Karpas-422 (cell line): ENCODE measurements at regions not wholly inside any gene's neighbourhood (a gene's known extent, or its start where the extent isn't known, plus 50 kb on each side); places are given as distances from the start of the nearest gene placed in this dataset.

Experiments
- DNase-seq: peaks from one replicate; pipeline ENCODE4 v3.0.0-alpha.2; 2015
- H2AFZ ChIP-seq: fragments of 200-600 bp; sonication (generic); 2 replicates; pipeline ENCODE4 v1.6.1; 2014; ENCODE audit warnings: antibody characterized with exemption, low read length, mixed read lengths
- H3K27ac ChIP-seq: fragments of 200-600 bp; sonication (generic); 2 replicates; pipeline ENCODE4 v1.5.1; 2014; ENCODE audit warnings: mild to moderate bottlenecking, low read length, moderate library complexity
- H3K27me3 ChIP-seq: fragments of 200-600 bp; sonication (generic); 2 replicates; pipeline ENCODE4 v1.6.1; 2014; ENCODE audit warnings: low read length, mixed read lengths
- H3K36me3 ChIP-seq: fragments of 200-600 bp; sonication (generic); 2 replicates; pipeline ENCODE4 v1.6.1; 2014; ENCODE audit warnings: low read length, mixed read lengths; ENCODE audit not compliant: insufficient read depth
- H3K4me1 ChIP-seq: fragments of 200-600 bp; sonication (generic); 2 replicates; pipeline ENCODE4 v1.6.1; 2014; ENCODE audit warnings: mild to moderate bottlenecking, low read length, mixed read lengths
- H3K4me2 ChIP-seq: fragments of 200-600 bp; sonication (generic); 2 replicates; pipeline ENCODE4 v1.6.1; 2014; ENCODE audit warnings: low read length, low read depth, mild to moderate bottlenecking; ENCODE audit not compliant: poor library complexity, severe bottlenecking
- H3K4me3 ChIP-seq: fragments of 200-600 bp; sonication (generic); 2 replicates; pipeline ENCODE4 v1.5.1; 2014; ENCODE audit warnings: mild to moderate bottlenecking, antibody characterized with exemption, low read length, mixed read lengths
- H3K79me2 ChIP-seq: fragments of 200-600 bp; sonication (generic); 2 replicates; pipeline ENCODE4 v1.6.1; 2014; ENCODE audit warnings: mild to moderate bottlenecking, low read length, mixed read lengths
- H3K9ac ChIP-seq: fragments of 200-600 bp; sonication (generic); 2 replicates; pipeline ENCODE4 v1.6.0; 2014; ENCODE audit warnings: low read length
- H3K9me2 ChIP-seq: fragments of 200-600 bp; sonication (generic), shearing (Covaris generic); replicated peaks from 2 replicates; pipeline ENCODE4 v1.6.0; 2014; ENCODE audit warnings: mild to moderate bottlenecking, low read length, moderate library complexity; ENCODE audit not compliant: insufficient read depth
- H3K9me3 ChIP-seq: fragments of 300-700, 200-600 bp; sonication (generic); 2 replicates; pipeline ENCODE4 v1.6.1; 2014; ENCODE audit warnings: low read length, mixed read lengths
- H4K20me1 ChIP-seq: fragments of 200-600 bp; sonication (generic); 2 replicates; pipeline ENCODE4 v1.6.1; 2014; ENCODE audit warnings: mild to moderate bottlenecking, antibody characterized with exemption, low read length, low read depth; ENCODE audit not compliant: insufficient read depth

DNA sequence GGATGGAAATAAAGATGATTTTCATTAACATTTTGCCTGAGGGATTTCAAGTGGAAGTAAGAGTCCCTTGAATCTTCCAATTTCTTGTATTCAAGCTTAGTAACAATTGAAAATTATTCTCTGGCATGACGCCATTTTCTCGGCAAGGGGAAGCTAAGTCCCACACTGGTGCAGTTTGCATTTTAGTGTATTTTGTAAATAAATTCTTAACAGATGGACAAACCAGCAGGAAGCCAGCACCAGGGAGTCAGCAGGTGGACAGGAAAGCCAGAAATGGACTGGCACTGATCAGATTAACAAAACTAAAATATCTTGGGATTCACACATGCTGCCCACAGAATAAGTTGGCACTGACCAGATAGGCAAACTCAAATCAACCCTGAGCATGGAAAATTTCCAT, 311.3 kb downstream of the LRRIQ3 start:
- H3K27ac ChIP-seq, result no peak overlapping the region
- no peak overlapping the region for H3K9ac ChIP-seq
- DNase-seq, result no peak
- peaks cover 6% of the 10 kb centered on the region; the same call in 1 of the 2 replicates for H3K9me3 ChIP-seq
- no peak overlapping the region for H3K4me2 ChIP-seq
- H3K36me3 ChIP-seq, result no peaks in the 10 kb centered on the region
- no peaks in the 10 kb centered on the region for H3K27me3 ChIP-seq
- H3K4me1 ChIP-seq, result no peaks in the 10 kb centered on the region
- H3K79me2 ChIP-seq, result no peaks in the 10 kb centered on the region
- no peaks in the 10 kb centered on the region for H4K20me1 ChIP-seq
- peaks cover 3% of the 10 kb centered on the region; the same call in 1 of the 2 replicates for H3K9me2 ChIP-seq
- no peak overlapping the region for H2AFZ ChIP-seq
- no peak overlapping the region for H3K4me3 ChIP-seq

DNA sequence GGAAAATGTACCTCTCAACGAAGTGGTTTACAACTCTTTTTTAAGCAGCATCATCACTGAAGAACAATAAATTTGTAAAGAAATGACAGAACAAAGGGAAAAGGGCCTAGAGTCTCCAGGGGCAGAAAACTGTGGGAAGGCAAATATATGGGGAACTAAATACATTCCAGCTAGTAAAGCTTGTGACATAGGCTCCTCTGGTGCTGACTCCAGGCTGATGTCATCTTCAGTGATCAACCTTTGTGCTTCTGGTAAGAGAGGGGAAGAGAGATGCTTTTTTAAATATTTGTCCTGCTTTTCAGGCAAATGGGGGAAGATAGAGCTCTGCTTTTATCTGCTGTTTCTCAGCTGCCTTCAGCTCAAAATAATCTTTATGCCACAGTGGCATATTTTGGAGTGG, 323.2 kb downstream of the LRRIQ3 start:
- no peak overlapping the region for H3K4me2 ChIP-seq
- DNase-seq, result no peak
- H4K20me1 ChIP-seq, result no peaks in the 10 kb centered on the region
- H3K36me3 ChIP-seq, result no peaks in the 10 kb centered on the region
- H3K4me1 ChIP-seq, result no peaks in the 10 kb centered on the region
- no peaks in the 10 kb centered on the region for H3K27me3 ChIP-seq
- H3K79me2 ChIP-seq, result no peaks in the 10 kb centered on the region
- H3K9me3 ChIP-seq, result no peaks in the 10 kb centered on the region; the same call in 1 of the 2 replicates
- no peak overlapping the region for H3K27ac ChIP-seq
- H2AFZ ChIP-seq, result no peak overlapping the region
- H3K9me2 ChIP-seq, result no peaks in the 10 kb centered on the region
- no peak overlapping the region for H3K4me3 ChIP-seq
- no peak overlapping the region for H3K9ac ChIP-seq

DNA sequence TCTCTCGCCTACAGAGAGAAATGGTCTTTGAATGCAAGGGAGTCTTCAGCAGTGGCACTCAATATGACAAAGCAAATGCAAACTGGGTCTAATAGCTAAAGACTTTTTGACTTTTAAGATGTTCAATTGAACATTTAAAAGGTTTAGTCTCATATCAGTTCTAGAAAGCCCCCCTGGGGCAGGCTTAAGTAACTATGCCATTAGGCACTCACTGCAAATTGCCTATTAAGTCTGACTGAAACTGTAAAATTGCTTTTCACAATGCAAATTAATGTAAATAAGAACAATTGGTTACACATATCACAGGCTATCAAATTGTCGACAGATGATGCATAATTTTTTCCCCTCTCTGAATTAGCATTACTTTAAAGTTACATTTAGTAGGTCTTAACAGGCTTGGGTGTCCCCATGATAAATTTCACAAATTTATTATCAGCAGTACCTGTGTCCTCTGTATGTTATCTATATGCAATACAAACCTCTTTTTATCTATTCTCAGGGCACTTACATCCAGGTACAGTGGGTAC, 329.1 kb downstream of the LRRIQ3 start:
- no peaks in the 10 kb centered on the region for H3K9me2 ChIP-seq
- H3K79me2 ChIP-seq, result no peaks in the 10 kb centered on the region

DNA sequence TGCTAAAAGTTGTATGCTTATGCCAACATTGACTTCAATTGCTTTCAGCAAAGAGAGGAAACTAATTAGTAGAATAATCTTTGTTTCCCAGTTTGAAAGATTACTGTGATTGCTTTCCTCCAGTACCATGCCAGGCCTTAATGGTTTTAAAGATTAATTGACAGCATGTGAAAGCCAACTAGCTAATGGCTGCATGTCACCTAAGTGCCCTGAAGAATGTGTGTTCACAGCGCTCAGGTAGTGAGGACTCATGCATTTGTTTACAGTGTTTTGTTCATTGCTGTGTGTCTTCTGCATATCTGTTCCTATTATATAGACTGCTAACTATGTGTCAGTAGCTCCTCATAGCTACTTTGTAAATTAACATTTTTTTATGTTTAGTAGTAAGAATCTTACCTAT, 335.6 kb downstream of the LRRIQ3 start:
- Histone ChIP-seq H3K79me2 (no peaks in the 10 kb centered on the region), H3K36me3 (no peaks in the 10 kb centered on the region)

More for the DNA sequence above, 329.1 kb downstream of the LRRIQ3 start:
- DNase-seq, result no peak
- no peaks in the 10 kb centered on the region for H3K36me3 ChIP-seq
- H3K27ac ChIP-seq, result no peak overlapping the region
- H2AFZ ChIP-seq, result no peak overlapping the region
- no peaks in the 10 kb centered on the region for H3K4me1 ChIP-seq
- H3K4me2 ChIP-seq, result no peak overlapping the region
- H4K20me1 ChIP-seq, result no peaks in the 10 kb centered on the region
- H3K9ac ChIP-seq, result no peak overlapping the region
- H3K9me3 ChIP-seq, result no peaks in the 10 kb centered on the region
- no peak overlapping the region for H3K4me3 ChIP-seq
- no peaks in the 10 kb centered on the region for H3K27me3 ChIP-seq

DNA sequence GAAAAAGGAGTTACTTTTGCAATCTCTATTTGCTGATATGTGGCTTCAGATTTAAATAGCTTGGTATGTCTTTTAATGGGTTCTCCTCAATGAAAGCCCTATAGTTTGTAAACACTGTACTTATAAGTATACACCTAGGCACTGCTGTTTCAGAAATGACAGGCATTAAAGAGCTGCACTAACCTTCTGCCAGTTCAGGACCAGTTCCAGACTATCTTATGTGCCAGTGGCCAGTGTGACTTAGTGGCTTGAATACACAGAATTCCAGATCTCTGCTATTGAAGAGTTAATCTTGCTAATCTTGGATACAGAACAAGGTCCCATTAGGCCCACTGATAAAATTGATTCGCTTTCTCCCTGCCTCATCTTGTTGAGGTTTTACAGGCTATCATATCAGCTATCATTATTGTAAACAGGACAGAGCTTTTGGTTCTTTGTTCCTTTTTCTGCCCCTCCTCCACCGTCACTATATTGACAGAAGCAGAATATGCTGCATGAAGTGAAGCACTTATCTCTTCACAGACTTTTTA, 337.5 kb downstream of the LRRIQ3 start:
- Histone ChIP-seq H2AFZ (no peak overlapping the region), H3K27me3 (no peaks in the 10 kb centered on the region), H3K27ac (no peak overlapping the region), H3K4me1 (no peaks in the 10 kb centered on the region), H3K9ac (no peak overlapping the region), H3K4me2 (no peak overlapping the region), H4K20me1 (no peaks in the 10 kb centered on the region), H3K9me3 (no peaks in the 10 kb centered on the region), H3K4me3 (no peak overlapping the region), H3K79me2 (no peaks in the 10 kb centered on the region), H3K9me2 (no peaks in the 10 kb centered on the region), H3K36me3 (no peaks in the 10 kb centered on the region)
- DNase-seq, result no peak

More for the DNA sequence above, 335.6 kb downstream of the LRRIQ3 start:
- H3K9ac ChIP-seq, result no peak overlapping the region
- no peak overlapping the region for H3K4me2 ChIP-seq
- H3K27me3 ChIP-seq, result no peaks in the 10 kb centered on the region
- no peak for DNase-seq
- H3K27ac ChIP-seq, result no peak overlapping the region
- no peaks in the 10 kb centered on the region for H3K9me2 ChIP-seq
- no peak overlapping the region for H3K4me3 ChIP-seq
- no peaks in the 10 kb centered on the region for H3K4me1 ChIP-seq
- H3K9me3 ChIP-seq, result no peaks in the 10 kb centered on the region
- H2AFZ ChIP-seq, result no peak overlapping the region
- H4K20me1 ChIP-seq, result no peaks in the 10 kb centered on the region

DNA sequence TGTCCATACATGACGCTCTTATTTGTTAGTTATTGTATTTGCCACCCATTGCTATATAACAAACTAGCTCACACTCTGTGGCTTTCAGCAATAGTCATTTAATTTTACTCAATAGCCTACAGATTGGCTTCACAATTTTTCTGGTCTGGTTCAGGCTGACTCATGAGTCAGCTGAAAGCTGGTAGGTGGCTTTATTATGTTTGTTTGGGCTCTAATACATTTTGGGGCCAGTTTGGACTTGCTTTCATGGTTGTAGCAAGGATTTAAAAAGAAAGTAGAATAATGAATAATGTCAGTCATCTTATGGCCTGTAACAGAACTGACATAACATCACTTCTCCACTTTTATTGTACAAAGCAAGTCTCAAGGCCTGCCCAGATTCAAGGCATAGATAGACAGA, 338.7 kb downstream of the LRRIQ3 start:
- no peaks in the 10 kb centered on the region for H3K36me3 ChIP-seq
- no peak for DNase-seq
- no peak overlapping the region for H3K4me3 ChIP-seq
- no peaks in the 10 kb centered on the region for H3K9me2 ChIP-seq
- H3K9ac ChIP-seq, result no peak overlapping the region
- no peaks in the 10 kb centered on the region for H3K27me3 ChIP-seq
- H3K9me3 ChIP-seq, result no peaks in the 10 kb centered on the region
- H3K4me1 ChIP-seq, result no peaks in the 10 kb centered on the region
- H2AFZ ChIP-seq, result no peak overlapping the region
- H3K27ac ChIP-seq, result no peak overlapping the region
- H3K4me2 ChIP-seq, result no peak overlapping the region
- no peaks in the 10 kb centered on the region for H4K20me1 ChIP-seq
- no peaks in the 10 kb centered on the region for H3K79me2 ChIP-seq

DNA sequence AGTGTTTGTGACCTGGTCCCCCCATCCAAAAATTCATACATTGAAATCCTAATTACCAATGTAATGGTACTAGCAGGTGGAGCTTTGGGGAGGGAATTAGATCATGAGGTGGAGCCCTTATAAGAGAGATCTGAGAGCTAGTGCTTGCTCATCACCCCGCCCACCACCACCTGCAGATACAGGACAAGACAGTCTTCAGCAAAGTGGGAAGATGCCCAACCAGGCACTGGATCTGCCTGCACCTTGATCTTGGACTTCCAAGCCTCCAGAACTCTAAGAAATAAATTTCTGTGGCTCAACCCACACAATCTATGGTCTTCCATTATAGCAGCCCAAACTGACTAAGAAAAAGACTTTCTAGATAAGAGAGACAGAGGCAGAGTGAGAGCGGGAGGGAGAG, 343.4 kb downstream of the LRRIQ3 start:
- no peak overlapping the region for H3K27ac ChIP-seq
- H3K27me3 ChIP-seq, result no peaks in the 10 kb centered on the region
- no peaks in the 10 kb centered on the region for H3K9me2 ChIP-seq
- no peak overlapping the region for H3K9ac ChIP-seq
- no peaks in the 10 kb centered on the region for H3K79me2 ChIP-seq
- H3K4me2 ChIP-seq, result no peak overlapping the region
- H4K20me1 ChIP-seq, result no peaks in the 10 kb centered on the region
- no peaks in the 10 kb centered on the region for H3K4me1 ChIP-seq
- peaks cover 3% of the 10 kb centered on the region; the same call in 1 of the 2 replicates for H3K9me3 ChIP-seq
- H2AFZ ChIP-seq, result no peak overlapping the region
- H3K4me3 ChIP-seq, result no peak overlapping the region
- no peak for DNase-seq
- no peaks in the 10 kb centered on the region for H3K36me3 ChIP-seq

DNA sequence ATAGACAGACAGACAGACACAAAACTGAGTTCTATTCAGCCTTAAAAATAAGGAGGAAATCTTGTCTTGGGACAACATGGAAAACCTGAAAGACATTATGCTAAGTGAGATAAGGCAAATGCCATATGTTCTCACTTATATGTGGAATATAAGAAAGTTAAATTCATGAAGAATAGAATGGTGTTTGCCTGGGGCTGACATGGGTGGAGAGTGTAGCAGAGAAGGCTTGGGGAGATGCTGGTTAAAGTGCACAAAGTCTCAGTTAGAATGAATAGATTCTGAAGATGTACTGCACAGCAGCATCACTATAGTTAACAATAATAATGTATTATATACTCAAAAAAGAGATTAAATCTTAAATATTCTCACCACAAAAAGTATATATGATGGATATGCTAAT, 355.5 kb downstream of the LRRIQ3 start:
- Histone ChIP-seq H3K4me2 (no peak overlapping the region), H3K27ac (no peak overlapping the region), H3K27me3 (no peaks in the 10 kb centered on the region), H4K20me1 (no peaks in the 10 kb centered on the region), H3K36me3 (no peaks in the 10 kb centered on the region), H3K9me3 (no peaks in the 10 kb centered on the region; the same call in 1 of the 2 replicates), H3K9ac (no peak overlapping the region), H3K4me1 (no peaks in the 10 kb centered on the region), H3K9me2 (no peaks in the 10 kb centered on the region), H3K79me2 (no peaks in the 10 kb centered on the region), H3K4me3 (no peak overlapping the region), H2AFZ (no peak overlapping the region)
- DNase-seq, result no peak
